WTC11 (cell line): ENCODE measurements at regions not wholly inside any gene's neighbourhood (a gene's known extent, or its start where the extent isn't known, plus 50 kb on each side); places are given as distances from the start of the nearest gene placed in this dataset.

Experiments
- ATAC-seq: fragments of 200-7000 bp; cut with Tn5 transposase; 2 replicates; pipeline ENCODE4 v1.10.0; 2021; ENCODE audit warnings: mild to moderate bottlenecking, moderate library complexity
- CTCF ChIA-PET: fragments of 300-600 bp; sonication (Branson Sonifier 250); formaldehyde crosslinking; loops from one replicate; lab custom pipeline; 2021; ENCODE audit warnings: antibody characterized with exemption; lab: Charles Lee
- POLR2A ChIA-PET: fragments of 350-600 bp; sonication (Branson Sonifier 250); formaldehyde crosslinking; loops from one replicate; lab custom pipeline; 2021; ENCODE audit warnings: antibody characterized with exemption; lab: Charles Lee
- DNase-seq: peaks from one replicate; pipeline ENCODE4 v3.0.0; 2021; ENCODE audit warnings: low spot score
- H3K27ac Mint-ChIP-seq: 2 replicates; pipeline ENCODE4 v1.8.0; 2021; ENCODE audit warnings: mixed read lengths
- H3K27me3 Mint-ChIP-seq: 2 replicates; pipeline ENCODE4 v1.8.0; 2021; ENCODE audit warnings: low read depth, mild to moderate bottlenecking, moderate library complexity, mixed read lengths
- H3K36me3 Mint-ChIP-seq: 2 replicates; pipeline ENCODE4 v1.8.0; 2021; ENCODE audit warnings: mixed read lengths
- H3K4me1 Mint-ChIP-seq: 2 replicates; pipeline ENCODE4 v1.8.0; 2022; ENCODE audit warnings: mixed read lengths
- H3K4me3 Mint-ChIP-seq: 2 replicates; pipeline ENCODE4 v1.8.0; 2021; ENCODE audit warnings: mild to moderate bottlenecking, moderate library complexity, mixed read lengths
- H3K9me3 Mint-ChIP-seq: 2 replicates; pipeline ENCODE4 v1.8.0; 2021; ENCODE audit warnings: mixed read lengths
- ATF2 ChIP-seq: sonication (generic); formaldehyde crosslinking; IDR thresholded peaks from 2 replicates; pipeline ENCODE4 v1.8.1; 2022; ENCODE audit warnings: low read depth, missing genetic modification reagents, borderline replicate concordance
- ERG ChIP-seq: fragments of 250-450 bp; sonication (Bioruptor Pico); IDR thresholded peaks from 2 replicates; pipeline ENCODE4 v1.8.0; 2021; ENCODE audit warnings: mild to moderate bottlenecking
- ETV6 ChIP-seq: sonication (generic); formaldehyde crosslinking; IDR thresholded peaks from 2 replicates; pipeline ENCODE4 v1.8.1; 2022; ENCODE audit warnings: mild to moderate bottlenecking, missing genetic modification reagents
- IRF1 ChIP-seq: sonication (generic); formaldehyde crosslinking; IDR thresholded peaks from 2 replicates; pipeline ENCODE4 v1.8.0; 2023; ENCODE audit warnings: missing genetic modification reagents
- JUN ChIP-seq: sonication (generic); formaldehyde crosslinking; IDR thresholded peaks from 2 replicates; pipeline ENCODE4 v1.8.0; 2023; ENCODE audit warnings: mild to moderate bottlenecking, missing genetic modification reagents
- NFATC4 ChIP-seq: fragments of 250-450 bp; sonication (Bioruptor Pico); IDR thresholded peaks from 2 replicates; pipeline ENCODE4 v1.9.0; 2021; ENCODE audit warnings: mild to moderate bottlenecking
- PRDM15 ChIP-seq: sonication (generic); formaldehyde crosslinking; IDR thresholded peaks from 2 replicates; pipeline ENCODE4 v1.8.0; 2022; ENCODE audit warnings: missing genetic modification reagents
- SMAD4 ChIP-seq: sonication (generic); formaldehyde crosslinking; IDR thresholded peaks from 2 replicates; pipeline ENCODE4 v1.8.0; 2022; ENCODE audit warnings: mild to moderate bottlenecking, missing genetic modification reagents
- USF2 ChIP-seq: sonication (generic); formaldehyde crosslinking; IDR thresholded peaks from 2 replicates; pipeline ENCODE4 v1.8.1; 2023; ENCODE audit warnings: mild to moderate bottlenecking, missing genetic modification reagents, moderate library complexity
- ZSCAN18 ChIP-seq: fragments of 250-450 bp; sonication (Bioruptor Pico); IDR thresholded peaks from 2 replicates; pipeline ENCODE4 v2.1.2; 2022; ENCODE audit warnings: mild to moderate bottlenecking, moderate library complexity

- TF ChIP-seq IRF1 (CRISPR knock-in tag) (no peak), ZSCAN18 (CRISPR knock-in tag) (no peak), NFATC4 (CRISPR knock-in tag) (no peak), JUN (CRISPR knock-in tag) (no peak), ATF2 (CRISPR knock-in tag) (no peak), PRDM15 (CRISPR knock-in tag) (no peak)
- TF ChIP-seq, all 79 proteins: peak for 0
Measured at GRCh38 chr18:78399992-78400503, 579.6 kb upstream of the SALL3 start (continued).

DNA sequence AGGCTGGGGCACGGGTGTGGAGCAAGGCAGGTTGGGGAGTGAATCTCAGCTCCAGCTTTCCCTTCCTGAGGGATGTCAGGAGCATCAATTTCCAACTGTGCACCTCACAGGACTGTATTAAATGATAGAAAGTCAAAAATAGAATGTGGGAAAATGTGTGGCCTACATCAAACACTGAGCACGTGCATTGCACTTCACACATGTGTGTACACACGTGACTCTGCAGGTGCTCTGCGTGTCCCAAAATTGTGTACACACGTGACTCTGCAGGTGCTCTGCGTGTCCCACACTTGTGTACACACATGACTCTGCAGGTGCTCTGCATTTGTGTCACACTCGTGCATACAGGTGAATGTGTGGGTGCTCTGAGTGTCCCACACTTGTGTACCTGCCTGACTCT, 577.2 kb upstream of the SALL3 start:
- H3K36me3 Mint-ChIP-seq, result peaks cover 36% of the 10 kb centered on the region

More for the DNA sequence above, 577.2 kb upstream of the SALL3 start:
- DNase-seq (no peak), ATAC-seq (no peak)
- CTCF ChIA-PET, result no interaction called here
- H3K4me3 Mint-ChIP-seq, result no peak overlapping the region
- no peak overlapping the region for H3K27ac Mint-ChIP-seq
- H3K27me3 Mint-ChIP-seq, result peaks cover 2% of the 10 kb centered on the region; the same call in 1 of the 2 replicates
- POLR2A ChIA-PET, result no interaction called here
- H3K4me1 Mint-ChIP-seq, result no peaks in the 10 kb centered on the region
- no peak for TF ChIP-seq JUN (CRISPR knock-in tag)
- no peak for TF ChIP-seq ETV6
- no peak for TF ChIP-seq ERG (CRISPR knock-in tag)
- TF ChIP-seq SMAD4, result no peak
- no peak for TF ChIP-seq USF2 (CRISPR knock-in tag)
- no peak for TF ChIP-seq ATF2 (CRISPR knock-in tag)
- peaks cover 35% of the 10 kb centered on the region for H3K9me3 Mint-ChIP-seq
